ENCODE measurements at regions not wholly inside any gene's neighbourhood (a gene's known extent, or its start where the extent isn't known, plus 50 kb on each side); places are given as distances from the start of the nearest gene placed in this dataset.

DNA sequence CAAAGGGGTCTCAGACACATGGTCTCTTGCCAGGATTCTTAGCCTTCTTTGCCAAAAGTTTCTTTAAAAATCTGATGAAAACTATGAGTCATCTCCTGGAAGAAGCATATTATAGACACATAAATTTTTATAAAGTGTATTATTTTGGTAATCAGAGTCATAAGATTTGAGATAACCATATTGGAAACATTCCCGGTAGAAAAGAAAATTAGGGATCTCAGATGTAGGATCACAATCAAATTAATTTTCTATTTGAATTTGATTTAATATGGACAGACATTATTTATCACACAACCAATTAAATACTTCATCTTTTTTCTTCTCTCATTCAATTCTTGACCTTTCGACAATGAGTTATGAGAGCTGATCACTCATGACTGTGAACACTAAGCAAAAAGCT, 347.7 kb upstream of the CDH8 start:
- DNase-seq: no peak
- H3K9me3 Mint-ChIP-seq: peaks cover 5% of the 10 kb centered on the region
- H3K4me3 Mint-ChIP-seq: no peak overlapping the region
- no peaks in the 10 kb centered on the region for H3K36me3 Mint-ChIP-seq (ENCODE audit: low read depth)
- CTCF ChIA-PET: no interaction called here
- H3K27ac Mint-ChIP-seq: no peak overlapping the region
- intact Hi-C loops (cut with micrococcal nuclease): no loop called here
- no peaks in the 10 kb centered on the region for H3K4me1 Mint-ChIP-seq (ENCODE audit: low read depth)
- no peaks in the 10 kb centered on the region for H3K27me3 Mint-ChIP-seq (ENCODE audit: low read depth)

DNA sequence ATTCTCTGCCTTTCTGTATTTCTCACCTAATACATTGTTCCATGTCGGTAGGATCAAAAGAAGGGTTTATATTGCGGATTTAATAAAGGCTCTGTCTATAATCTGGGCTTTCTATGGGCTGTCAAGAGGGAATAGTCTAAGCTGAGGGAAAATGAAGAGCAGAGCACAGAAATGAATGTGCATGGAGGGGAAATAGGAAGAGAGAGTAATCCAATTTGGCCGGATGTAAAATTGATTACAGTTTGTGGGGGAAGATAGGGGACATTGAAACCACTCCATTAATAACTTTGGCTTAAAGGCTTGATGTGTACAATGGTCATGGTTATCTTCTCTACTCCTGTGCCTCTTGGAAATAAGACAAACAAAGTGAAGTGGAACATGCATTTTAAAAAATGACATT, 334.2 kb upstream of the CDH8 start:
- intact Hi-C loops (cut with micrococcal nuclease): no loop called here
- CTCF ChIA-PET: no interaction called here
- Mint-ChIP-seq H3K36me3 (ENCODE audit: low read depth) (no peaks in the 10 kb centered on the region), H3K4me1 (ENCODE audit: low read depth) (no peaks in the 10 kb centered on the region), H3K27ac (no peak overlapping the region), H3K9me3 (peaks cover 11% of the 10 kb centered on the region), H3K27me3 (ENCODE audit: low read depth) (no peaks in the 10 kb centered on the region), H3K4me3 (no peak overlapping the region)
- DNase-seq: no peak

GRCh38 chr16:62363501-62363900, 327.3 kb upstream of the CDH8 start:
- Mint-ChIP-seq H3K4me1 (ENCODE audit: low read depth) (no peaks in the 10 kb centered on the region), H3K9me3 (peaks cover 13% of the 10 kb centered on the region), H3K4me3 (no peak overlapping the region), H3K36me3 (ENCODE audit: low read depth) (no peaks in the 10 kb centered on the region), H3K27me3 (ENCODE audit: low read depth) (no peaks in the 10 kb centered on the region), H3K27ac (no peak overlapping the region)
- CTCF ChIA-PET: no interaction called here
- DNase-seq: no peak
- intact Hi-C loops (cut with micrococcal nuclease): no loop called here

DNA sequence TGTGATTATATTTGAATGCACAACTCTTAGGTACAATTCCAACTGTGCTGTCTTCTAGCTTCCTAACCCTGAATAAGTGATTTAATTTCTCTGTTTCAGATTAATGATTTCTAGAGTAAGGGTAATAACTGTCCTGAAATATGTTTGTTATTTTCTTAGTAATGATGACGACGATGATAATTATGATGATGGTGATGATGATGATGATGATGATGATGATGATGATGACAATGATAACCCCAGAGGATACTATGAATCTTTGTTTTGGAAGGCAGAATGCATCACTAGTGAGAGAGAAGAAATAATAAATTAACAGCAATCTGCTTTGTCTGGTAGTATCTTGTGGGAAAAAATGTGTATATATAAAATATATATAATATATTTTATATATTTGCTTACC, 317.1 kb upstream of the CDH8 start:
- H3K9me3 Mint-ChIP-seq: peaks cover 1% of the 10 kb centered on the region
- intact Hi-C loops (cut with micrococcal nuclease): no loop called here
- H3K4me1 Mint-ChIP-seq (ENCODE audit: low read depth): no peaks in the 10 kb centered on the region
- H3K4me3 Mint-ChIP-seq: no peak overlapping the region
- H3K36me3 Mint-ChIP-seq (ENCODE audit: low read depth): no peaks in the 10 kb centered on the region
- CTCF ChIA-PET: no interaction called here
- DNase-seq: no peak
- H3K27ac Mint-ChIP-seq: no peak overlapping the region
- H3K27me3 Mint-ChIP-seq (ENCODE audit: low read depth): no peaks in the 10 kb centered on the region

DNA sequence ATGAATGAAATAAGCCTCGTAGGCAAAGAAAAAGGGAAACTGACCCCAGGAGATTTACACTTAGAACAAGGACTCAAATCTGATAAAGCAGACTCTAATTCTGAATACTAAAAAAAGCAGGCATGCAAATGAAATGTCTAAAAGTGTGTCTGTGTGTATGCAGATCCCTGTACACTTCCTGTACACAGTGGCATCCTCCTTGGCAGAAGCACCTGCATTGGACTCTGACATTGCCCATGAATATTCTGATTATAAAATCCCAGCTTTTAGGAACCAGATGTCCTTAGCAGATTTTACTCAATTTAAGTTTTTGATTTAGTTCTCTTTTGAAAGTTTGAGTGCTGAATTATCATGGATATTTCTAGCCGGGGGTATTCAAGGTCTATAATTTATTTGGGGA, 306.0 kb upstream of the CDH8 start:
- Mint-ChIP-seq H3K9me3 (peaks cover 10% of the 10 kb centered on the region), H3K4me1 (ENCODE audit: low read depth) (no peaks in the 10 kb centered on the region), H3K27me3 (ENCODE audit: low read depth) (no peaks in the 10 kb centered on the region), H3K4me3 (no peak overlapping the region), H3K27ac (no peak overlapping the region), H3K36me3 (ENCODE audit: low read depth) (no peaks in the 10 kb centered on the region)
- no peak for DNase-seq
- CTCF ChIA-PET: no interaction called here
- intact Hi-C loops (cut with micrococcal nuclease): no loop called here

DNA sequence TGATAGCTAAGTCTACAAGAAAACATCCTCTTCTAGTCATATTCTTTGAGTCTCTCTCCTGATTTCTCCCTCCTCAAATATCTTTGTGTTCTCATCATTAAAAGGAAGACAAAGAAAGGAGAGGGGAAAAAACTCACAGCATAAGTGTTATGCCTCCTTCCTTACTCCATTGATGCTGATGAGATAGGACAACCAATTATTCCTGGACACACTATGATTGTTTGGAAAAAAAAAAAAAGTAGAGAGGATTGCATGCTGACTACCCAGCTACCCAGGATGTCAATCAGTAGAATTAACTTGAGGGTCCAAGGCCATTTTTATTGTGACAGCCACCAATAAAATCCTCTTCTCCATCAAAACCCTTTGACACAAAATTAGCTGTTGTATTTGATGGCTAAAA, 299.1 kb upstream of the CDH8 start:
- H3K4me3 Mint-ChIP-seq: no peak overlapping the region
- no peak overlapping the region for H3K27ac Mint-ChIP-seq
- H3K9me3 Mint-ChIP-seq: peaks cover 7% of the 10 kb centered on the region
- H3K27me3 Mint-ChIP-seq (ENCODE audit: low read depth): no peaks in the 10 kb centered on the region
- intact Hi-C loops (cut with micrococcal nuclease): no loop called here
- CTCF ChIA-PET: no interaction called here
- no peaks in the 10 kb centered on the region for H3K4me1 Mint-ChIP-seq (ENCODE audit: low read depth)
- DNase-seq: no peak
- H3K36me3 Mint-ChIP-seq (ENCODE audit: low read depth): no peaks in the 10 kb centered on the region

- Mint-ChIP-seq H3K27ac (no peak overlapping the region), H3K4me3 (no peak overlapping the region), H3K4me1 (ENCODE audit: low read depth) (no peaks in the 10 kb centered on the region), H3K9me3 (peaks cover 14% of the 10 kb centered on the region), H3K27me3 (ENCODE audit: low read depth) (no peaks in the 10 kb centered on the region), H3K36me3 (ENCODE audit: low read depth) (no peaks in the 10 kb centered on the region)
- intact Hi-C loops (cut with micrococcal nuclease): no loop called here
- DNase-seq: no peak
- CTCF ChIA-PET: no interaction called here
Measured at GRCh38 chr16:62321606-62322005, 285.4 kb upstream of the CDH8 start.

DNA sequence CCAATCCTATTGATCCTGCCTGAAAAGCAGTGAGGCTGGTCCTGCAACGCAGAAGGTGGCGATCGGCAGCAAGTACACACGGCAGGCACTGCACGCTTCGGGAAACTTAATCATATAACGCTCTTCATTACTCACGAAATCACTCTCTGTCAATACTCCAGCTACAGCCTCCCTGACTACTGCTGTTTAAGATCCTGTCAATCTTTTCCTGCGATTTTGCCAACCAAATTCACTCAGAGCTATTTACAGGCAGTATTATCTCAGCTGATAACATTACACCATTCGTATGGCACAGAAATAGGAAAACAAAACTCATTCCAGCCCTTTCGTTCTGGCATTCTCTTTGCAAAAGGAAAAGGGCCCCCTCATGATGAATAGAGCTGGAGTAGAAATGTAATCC, 262.4 kb upstream of the CDH8 start:
- DNase-seq: no peak
- peaks cover 17% of the 10 kb centered on the region for H3K9me3 Mint-ChIP-seq
- no peaks in the 10 kb centered on the region for H3K36me3 Mint-ChIP-seq (ENCODE audit: low read depth)
- H3K27ac Mint-ChIP-seq: no peak overlapping the region
- CTCF ChIA-PET: no interaction called here
- no peak overlapping the region for H3K4me3 Mint-ChIP-seq
- intact Hi-C loops (cut with micrococcal nuclease): no loop called here
- H3K27me3 Mint-ChIP-seq (ENCODE audit: low read depth): no peaks in the 10 kb centered on the region
- H3K4me1 Mint-ChIP-seq (ENCODE audit: low read depth): no peaks in the 10 kb centered on the region

DNA sequence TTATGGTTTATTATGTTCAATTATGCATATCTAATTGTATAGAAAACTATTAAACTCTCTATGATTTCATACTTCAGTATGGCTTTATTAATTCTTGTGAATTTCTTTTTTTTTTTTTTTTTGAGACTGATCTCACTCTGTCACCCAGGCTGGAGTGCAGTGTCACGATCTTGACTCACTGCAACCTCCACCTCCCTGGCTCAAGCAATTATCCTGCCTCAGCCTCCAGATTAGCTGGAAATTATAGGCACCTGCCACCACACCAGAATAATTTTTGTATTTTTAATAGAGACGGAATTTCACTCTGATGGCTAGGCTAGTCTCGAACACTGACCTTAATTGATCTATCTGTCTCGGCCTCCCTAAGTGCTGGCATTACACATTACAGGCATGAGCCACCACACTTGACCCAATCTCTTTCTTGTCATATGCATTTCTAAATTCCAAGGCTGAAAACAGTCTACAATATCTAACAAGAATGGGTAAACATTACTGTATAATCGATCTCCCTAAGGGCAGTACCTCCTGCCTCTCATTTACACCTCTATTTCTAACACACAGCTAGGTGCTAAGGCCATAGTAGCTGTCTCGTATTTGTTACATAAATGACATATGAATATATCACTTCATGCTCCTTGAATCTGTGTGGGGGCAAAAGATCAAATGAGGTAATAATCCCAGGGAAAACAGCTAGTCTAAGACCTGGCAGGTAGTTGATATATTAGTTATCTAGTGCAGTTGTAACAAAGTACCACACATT, 258.2 kb upstream of the CDH8 start:
- CTCF ChIA-PET: no interaction called here
- Mint-ChIP-seq H3K27ac (no peak overlapping the region), H3K36me3 (ENCODE audit: low read depth) (no peaks in the 10 kb centered on the region), H3K4me1 (ENCODE audit: low read depth) (no peaks in the 10 kb centered on the region), H3K4me3 (no peak overlapping the region), H3K9me3 (peaks cover 14% of the 10 kb centered on the region), H3K27me3 (ENCODE audit: low read depth) (no peaks in the 10 kb centered on the region)
- intact Hi-C loops (cut with micrococcal nuclease): no loop called here
- DNase-seq: no peak

DNA sequence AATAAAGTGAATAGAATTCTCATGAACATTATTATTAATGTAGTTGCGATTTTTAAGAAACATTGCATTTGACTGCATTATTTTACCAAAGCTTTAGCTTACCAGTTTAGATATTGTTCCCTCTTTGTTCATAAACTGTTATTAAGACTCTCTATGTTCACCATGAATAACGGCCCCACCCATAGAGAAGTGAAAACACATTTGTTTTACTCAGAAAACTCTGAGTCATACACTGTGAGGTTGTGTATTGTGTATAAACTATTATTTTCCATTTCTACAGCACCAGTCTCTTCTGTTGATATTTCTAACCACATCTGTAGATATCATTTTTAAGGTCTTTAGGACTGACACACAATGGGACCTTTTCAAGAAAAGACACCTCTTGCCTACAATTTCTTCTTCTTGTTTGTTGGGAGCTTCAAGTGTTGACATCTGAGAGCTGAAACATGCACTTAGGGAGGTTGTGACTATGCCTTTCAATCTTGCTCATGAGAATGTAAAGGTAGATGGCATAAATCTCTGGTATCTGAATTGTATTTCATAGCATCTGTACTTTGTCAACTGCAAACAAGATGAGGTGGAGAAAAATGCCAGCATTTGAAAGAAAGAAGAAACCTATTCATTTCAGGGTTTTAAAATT, 252.9 kb upstream of the CDH8 start:
- no peak overlapping the region for H3K27ac Mint-ChIP-seq
- H3K4me3 Mint-ChIP-seq: no peak overlapping the region
- CTCF ChIA-PET: no interaction called here
- peaks cover 10% of the 10 kb centered on the region for H3K9me3 Mint-ChIP-seq
- no peak for DNase-seq
- H3K36me3 Mint-ChIP-seq (ENCODE audit: low read depth): no peaks in the 10 kb centered on the region
- intact Hi-C loops (cut with micrococcal nuclease): no loop called here
- no peaks in the 10 kb centered on the region for H3K27me3 Mint-ChIP-seq (ENCODE audit: low read depth)
- no peaks in the 10 kb centered on the region for H3K4me1 Mint-ChIP-seq (ENCODE audit: low read depth)

GRCh38 chr16:62280506-62280905, 244.3 kb upstream of the CDH8 start:
- no peaks in the 10 kb centered on the region for H3K36me3 Mint-ChIP-seq (ENCODE audit: low read depth)

DNA sequence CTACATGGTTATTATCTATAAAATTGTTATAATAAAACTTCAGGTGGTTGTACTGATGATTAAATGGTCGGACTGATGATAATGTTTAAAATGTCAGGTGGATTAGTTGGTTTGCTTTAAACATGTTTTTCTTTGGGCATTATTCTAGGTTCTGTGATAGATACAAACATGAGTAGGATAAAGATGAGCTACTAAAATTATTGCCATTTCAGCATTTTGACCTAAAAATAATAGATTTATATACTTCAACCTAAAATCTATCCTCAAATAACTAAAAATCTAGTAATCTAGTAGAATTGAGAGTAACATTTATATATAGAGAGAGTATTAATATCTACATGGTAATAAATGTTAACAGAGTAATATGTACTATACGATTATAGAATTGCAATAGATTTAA, 241.7 kb upstream of the CDH8 start:
- H3K9me3 Mint-ChIP-seq: peaks cover 5% of the 10 kb centered on the region
- CTCF ChIA-PET: no interaction called here
- H3K4me1 Mint-ChIP-seq (ENCODE audit: low read depth): no peaks in the 10 kb centered on the region
- H3K4me3 Mint-ChIP-seq: no peak overlapping the region
- no peaks in the 10 kb centered on the region for H3K27me3 Mint-ChIP-seq (ENCODE audit: low read depth)
- DNase-seq: no peak
- H3K36me3 Mint-ChIP-seq (ENCODE audit: low read depth): no peaks in the 10 kb centered on the region
- intact Hi-C loops (cut with micrococcal nuclease): no loop called here
- H3K27ac Mint-ChIP-seq: no peak overlapping the region

More at GRCh38 chr16:62280506-62280905, 244.3 kb upstream of the CDH8 start:
- no peaks in the 10 kb centered on the region for H3K4me1 Mint-ChIP-seq (ENCODE audit: low read depth)
- H3K4me3 Mint-ChIP-seq: no peak overlapping the region
- CTCF ChIA-PET: no interaction called here
- no peak overlapping the region for H3K27ac Mint-ChIP-seq
- no peaks in the 10 kb centered on the region for H3K27me3 Mint-ChIP-seq (ENCODE audit: low read depth)
- no peak for DNase-seq
- intact Hi-C loops (cut with micrococcal nuclease): no loop called here
- H3K9me3 Mint-ChIP-seq: no peaks in the 10 kb centered on the region

- Mint-ChIP-seq H3K4me1 (ENCODE audit: low read depth) (no peaks in the 10 kb centered on the region), H3K9me3 (peaks cover 10% of the 10 kb centered on the region), H3K4me3 (no peak overlapping the region), H3K27me3 (ENCODE audit: low read depth) (no peaks in the 10 kb centered on the region), H3K36me3 (ENCODE audit: low read depth) (no peaks in the 10 kb centered on the region), H3K27ac (no peak overlapping the region)
- DNase-seq: no peak
- intact Hi-C loops (cut with micrococcal nuclease): no loop called here
- CTCF ChIA-PET: no interaction called here
Measured at GRCh38 chr16:62276637-62277036, 240.4 kb upstream of the CDH8 start.
